ENCODE measurements at regions not wholly inside any gene's neighbourhood (a gene's known extent, or its start where the extent isn't known, plus 50 kb on each side); places are given as distances from the start of the nearest gene placed in this dataset.
A peak's percentile ranks its signal among the peaks of the same experiment; 100 is the strongest.

DNA sequence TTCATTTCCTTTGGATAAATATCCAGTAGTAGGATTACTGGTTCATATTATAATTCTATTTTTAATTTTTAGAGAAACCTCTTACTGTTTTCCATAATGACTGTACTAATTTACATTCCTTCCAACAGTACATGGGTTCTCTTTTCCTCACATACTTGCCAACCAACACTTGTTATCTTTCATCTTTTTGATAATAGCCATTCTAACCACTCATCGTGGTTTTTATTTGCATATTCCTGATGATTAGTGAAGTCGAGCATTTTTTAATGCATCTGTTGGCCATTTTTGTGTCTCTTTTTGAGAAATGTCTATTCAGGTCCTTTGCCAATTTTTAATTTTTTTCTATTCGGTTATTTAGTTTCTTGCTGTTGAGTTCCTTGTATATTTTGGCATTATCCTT is 457.7 kb upstream of the PDE3A start:
- Histone ChIP-seq H3K27ac (ENCODE audit: low read length) (no peak overlapping the region), H3K79me2 (ENCODE audit: low read length) (no peaks in the 10 kb centered on the region)
- TF ChIP-seq, protein P1, sequence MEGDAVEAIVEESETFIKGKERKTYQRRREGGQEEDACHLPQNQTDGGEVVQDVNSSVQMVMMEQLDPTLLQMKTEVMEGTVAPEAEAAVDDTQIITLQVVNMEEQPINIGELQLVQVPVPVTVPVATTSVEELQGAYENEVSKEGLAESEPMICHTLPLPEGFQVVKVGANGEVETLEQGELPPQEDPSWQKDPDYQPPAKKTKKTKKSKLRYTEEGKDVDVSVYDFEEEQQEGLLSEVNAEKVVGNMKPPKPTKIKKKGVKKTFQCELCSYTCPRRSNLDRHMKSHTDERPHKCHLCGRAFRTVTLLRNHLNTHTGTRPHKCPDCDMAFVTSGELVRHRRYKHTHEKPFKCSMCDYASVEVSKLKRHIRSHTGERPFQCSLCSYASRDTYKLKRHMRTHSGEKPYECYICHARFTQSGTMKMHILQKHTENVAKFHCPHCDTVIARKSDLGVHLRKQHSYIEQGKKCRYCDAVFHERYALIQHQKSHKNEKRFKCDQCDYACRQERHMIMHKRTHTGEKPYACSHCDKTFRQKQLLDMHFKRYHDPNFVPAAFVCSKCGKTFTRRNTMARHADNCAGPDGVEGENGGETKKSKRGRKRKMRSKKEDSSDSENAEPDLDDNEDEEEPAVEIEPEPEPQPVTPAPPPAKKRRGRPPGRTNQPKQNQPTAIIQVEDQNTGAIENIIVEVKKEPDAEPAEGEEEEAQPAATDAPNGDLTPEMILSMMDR (IDR thresholded peaks at IDR 0.05; ENCODE audit: low read depth, low read length): no peak
- TF ChIP-seq EZH2phosphoT487 (IDR thresholded peaks at IDR 0.05; ENCODE audit: low read depth): no peak

GRCh38 chr12:19912991-19913390 is 455.3 kb upstream of the PDE3A start:
- no peaks in the 10 kb centered on the region for H4K20me1 ChIP-seq (ENCODE audit: insufficient read depth, low read length)

More for the DNA sequence above, 457.7 kb upstream of the PDE3A start:
- H3K27me3 ChIP-seq (ENCODE audit: low read depth, low read length): no peaks in the 10 kb centered on the region
- H3K36me3 ChIP-seq (replicated peaks; ENCODE audit: low read depth, low read length): no peaks in the 10 kb centered on the region
- no peak overlapping the region for H3K4me2 ChIP-seq (ENCODE audit: low read length)
- H3K4me1 ChIP-seq (ENCODE audit: low read length): peaks cover 22% of the 10 kb centered on the region
- no peak overlapping the region for H3K4me3 ChIP-seq (ENCODE audit: low read length)
- no peaks in the 10 kb centered on the region for H4K20me1 ChIP-seq (ENCODE audit: insufficient read depth, low read length)
- H3K9me3 ChIP-seq (ENCODE audit: insufficient read depth, low read length): no peaks in the 10 kb centered on the region
- no peak overlapping the region for H2AFZ ChIP-seq (ENCODE audit: low read depth, low read length)
- no peak overlapping the region for H3K9ac ChIP-seq (ENCODE audit: low read length)

DNA sequence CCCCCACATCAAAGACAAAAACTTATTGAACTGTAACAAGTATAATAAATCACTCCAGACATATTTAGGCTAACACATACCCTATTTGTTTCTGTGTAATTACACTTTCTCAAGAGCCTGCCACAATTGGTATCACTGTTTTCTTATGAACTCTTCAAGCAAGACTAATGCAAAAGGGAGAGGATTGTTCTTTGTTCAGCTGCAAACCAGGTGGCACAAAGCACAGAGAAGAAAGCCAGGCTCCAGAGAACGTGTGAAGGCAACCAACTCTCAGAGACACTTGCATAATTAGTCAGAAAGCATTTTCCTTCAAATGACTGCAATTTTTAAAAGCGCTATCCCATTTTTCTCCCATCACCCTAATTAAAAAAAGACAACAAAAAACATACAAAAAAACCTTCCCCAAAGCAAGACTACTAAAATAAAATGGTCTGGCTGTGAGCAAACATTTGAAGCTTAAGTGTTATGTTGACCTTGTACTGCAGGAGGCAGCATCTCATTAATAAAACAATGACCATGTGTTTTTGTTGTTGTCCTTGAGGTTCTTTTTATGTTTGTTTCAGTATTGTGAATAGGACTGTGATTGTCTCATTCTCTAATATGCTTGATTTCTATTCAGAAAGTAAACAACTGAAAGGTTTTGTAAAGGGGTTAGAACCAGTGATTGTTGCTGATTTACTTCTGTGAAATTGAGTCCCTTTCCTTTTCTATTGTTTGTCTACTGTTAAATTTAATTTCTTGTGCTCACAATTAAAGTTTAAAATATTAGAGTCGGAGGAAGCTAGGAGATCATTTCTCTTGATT is 452.7 kb upstream of the PDE3A start:
- Histone ChIP-seq H3K9ac (ENCODE audit: low read length) (no peak overlapping the region), H3K27ac (ENCODE audit: low read length) (no peak overlapping the region), H3K4me3 (ENCODE audit: low read length) (no peak overlapping the region), H3K4me1 (ENCODE audit: low read length) (peaks cover 22% of the 10 kb centered on the region), H3K9me3 (ENCODE audit: insufficient read depth, low read length) (no peaks in the 10 kb centered on the region), H3K79me2 (ENCODE audit: low read length) (no peaks in the 10 kb centered on the region), H3K4me2 (ENCODE audit: low read length) (no peak overlapping the region), H3K36me3 (replicated peaks; ENCODE audit: low read depth, low read length) (peaks cover 3% of the 10 kb centered on the region), H2AFZ (ENCODE audit: low read depth, low read length) (no peak overlapping the region), H3K27me3 (ENCODE audit: low read depth, low read length) (no peaks in the 10 kb centered on the region), H4K20me1 (ENCODE audit: insufficient read depth, low read length) (no peaks in the 10 kb centered on the region)
- TF ChIP-seq EZH2phosphoT487 (IDR thresholded peaks at IDR 0.05; ENCODE audit: low read depth): no peak
- TF ChIP-seq, protein P1 (IDR thresholded peaks at IDR 0.05; ENCODE audit: low read depth, low read length): peak; percentile 86

More at GRCh38 chr12:19912991-19913390, 455.3 kb upstream of the PDE3A start:
- no peak for TF ChIP-seq EZH2phosphoT487 (IDR thresholded peaks at IDR 0.05; ENCODE audit: low read depth)
- TF ChIP-seq, protein P1 (IDR thresholded peaks at IDR 0.05; ENCODE audit: low read depth, low read length): no peak
- Histone ChIP-seq H3K79me2 (ENCODE audit: low read length) (no peaks in the 10 kb centered on the region), H3K4me2 (ENCODE audit: low read length) (no peak overlapping the region), H2AFZ (ENCODE audit: low read depth, low read length) (no peak overlapping the region), H3K9ac (ENCODE audit: low read length) (no peak overlapping the region), H3K9me3 (ENCODE audit: insufficient read depth, low read length) (no peaks in the 10 kb centered on the region), H3K27me3 (ENCODE audit: low read depth, low read length) (no peaks in the 10 kb centered on the region), H3K27ac (ENCODE audit: low read length) (no peak overlapping the region), H3K4me3 (ENCODE audit: low read length) (no peak overlapping the region), H3K36me3 (replicated peaks; ENCODE audit: low read depth, low read length) (no peaks in the 10 kb centered on the region), H3K4me1 (ENCODE audit: low read length) (peaks cover 40% of the 10 kb centered on the region)

GRCh38 chr12:19916196-19916753 is 452.1 kb upstream of the PDE3A start:
- Histone ChIP-seq H3K9me3 (ENCODE audit: insufficient read depth, low read length) (no peaks in the 10 kb centered on the region), H3K36me3 (replicated peaks; ENCODE audit: low read depth, low read length) (peaks cover 3% of the 10 kb centered on the region), H2AFZ (ENCODE audit: low read depth, low read length) (no peak overlapping the region), H3K4me2 (ENCODE audit: low read length) (no peak overlapping the region), H3K79me2 (ENCODE audit: low read length) (no peaks in the 10 kb centered on the region), H3K27ac (ENCODE audit: low read length) (no peak overlapping the region), H3K9ac (ENCODE audit: low read length) (no peak overlapping the region), H3K4me3 (ENCODE audit: low read length) (no peak overlapping the region), H3K27me3 (ENCODE audit: low read depth, low read length) (no peaks in the 10 kb centered on the region), H3K4me1 (ENCODE audit: low read length) (peaks cover 22% of the 10 kb centered on the region), H4K20me1 (ENCODE audit: insufficient read depth, low read length) (no peaks in the 10 kb centered on the region)
- TF ChIP-seq, protein P1 (IDR thresholded peaks at IDR 0.05; ENCODE audit: low read depth, low read length): no peak
- TF ChIP-seq EZH2phosphoT487 (IDR thresholded peaks at IDR 0.05; ENCODE audit: low read depth): no peak

Data from OCI-LY3 (cell line).